Stimulated activated CD8-positive, alpha-beta memory T cell treated with anti-CD3 and anti-CD28 coated beads, Interleukin-12 subunit alpha, Interleukin-12 subunit beta, amount 100 ng/mL, for 1 hour (primary cell): ENCODE measurements at regions not wholly inside any gene's neighbourhood (a gene's known extent, or its start where the extent isn't known, plus 50 kb on each side); places are given as distances from the start of the nearest gene placed in this dataset.

Experiments used
- DNase-seq: peaks from one replicate; pipeline ENCODE4 v3.0.0-alpha.2; 2020; ENCODE audit warnings: low read depth

DNA sequence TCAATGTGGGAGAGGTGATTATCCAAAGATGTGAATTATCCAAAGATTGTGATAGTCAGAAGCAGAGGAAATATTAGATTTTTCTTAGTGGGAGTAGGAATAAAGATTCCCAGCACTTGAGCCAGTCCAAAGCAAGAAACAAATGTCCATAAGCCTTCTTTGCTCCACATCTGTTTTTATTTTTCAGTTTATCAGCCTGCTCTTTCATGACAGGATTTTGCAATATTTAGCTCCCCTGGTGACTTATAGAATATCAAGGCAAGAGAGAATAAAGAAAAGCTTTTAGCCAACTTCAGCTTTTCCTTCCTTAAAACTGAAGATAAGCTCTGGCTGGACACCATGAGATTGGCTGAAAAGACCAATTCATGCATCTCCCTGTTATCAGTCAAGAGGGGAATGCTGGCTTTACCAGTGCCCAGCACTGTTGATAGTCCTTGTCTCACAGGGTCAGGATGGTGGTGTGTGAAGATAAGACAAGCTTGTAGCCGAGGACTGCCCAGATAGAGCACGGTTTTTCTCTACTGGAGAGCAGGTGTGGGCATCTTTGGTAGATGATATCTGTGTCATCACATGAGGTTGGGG lies 706.5 kb downstream of the KCNJ2 start:
- no peak for DNase-seq

GRCh38 chr17:70878879-70879278 lies 709.5 kb downstream of the KCNJ2 start:
- DNase-seq = no peak

DNA sequence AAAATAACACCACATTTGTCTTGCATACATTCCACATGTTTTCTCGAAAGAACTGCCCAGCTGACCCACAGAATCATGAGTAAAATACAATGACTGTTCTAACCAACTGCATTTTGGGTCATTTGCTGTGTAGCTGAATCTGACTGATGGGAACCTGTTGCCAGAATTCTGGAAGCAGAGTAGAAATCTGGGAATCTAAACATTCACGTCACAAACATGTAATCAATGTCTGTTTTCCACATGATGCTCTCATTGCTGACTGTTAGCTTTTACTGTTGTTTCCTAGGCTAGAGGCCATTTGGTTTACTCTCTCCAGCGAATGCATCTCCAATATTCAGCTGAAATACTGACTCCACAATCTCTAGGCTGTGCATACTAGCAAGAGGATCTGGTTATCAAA lies 710.1 kb downstream of the KCNJ2 start:
- no peak for DNase-seq

DNA sequence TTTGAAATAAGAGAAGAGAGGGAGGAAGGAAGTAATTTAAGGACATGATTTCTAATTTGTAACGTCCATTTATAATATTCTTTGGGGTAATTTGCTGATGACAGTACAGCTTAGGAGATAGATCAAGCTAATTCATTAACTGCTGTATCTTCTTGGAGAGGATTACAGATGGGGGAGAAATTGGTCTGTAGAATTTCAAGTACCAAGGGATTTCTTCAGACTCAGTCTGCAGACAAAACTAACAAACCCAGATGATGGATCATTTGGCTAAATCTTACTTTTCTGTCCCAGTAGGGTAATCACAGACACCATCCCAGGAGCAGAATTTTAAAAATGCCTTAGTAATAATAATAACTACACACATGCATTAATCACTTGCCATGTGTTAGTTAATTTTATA lies 711.8 kb downstream of the KCNJ2 start:
- DNase-seq = no peak

- no peak for DNase-seq
Measured at GRCh38 chr17:70882504-70882903, 713.2 kb downstream of the KCNJ2 start.

- DNase-seq = no peak
Measured at GRCh38 chr17:70886648-70887047, 717.3 kb downstream of the KCNJ2 start.

DNA sequence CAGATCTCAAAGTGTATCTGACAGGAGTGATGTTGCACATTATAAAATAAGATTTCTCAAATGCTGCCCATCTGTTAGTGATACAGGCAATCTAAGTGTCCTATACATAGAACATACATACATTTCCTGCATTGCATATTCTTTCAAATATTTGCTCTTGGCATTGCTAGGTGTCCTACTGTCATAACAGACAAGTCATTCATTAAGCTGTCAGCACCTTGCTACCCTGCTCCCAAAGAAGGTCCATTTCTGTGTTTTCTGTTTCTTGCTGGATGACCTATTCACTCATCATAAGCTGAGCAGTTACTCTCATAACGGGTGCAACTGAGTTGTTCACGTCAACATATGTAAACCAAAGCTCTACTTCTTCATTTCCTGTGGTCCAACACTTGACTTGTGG lies 719.0 kb downstream of the KCNJ2 start:
- DNase-seq = no peak

GRCh38 chr17:70891306-70891705 lies 722.0 kb downstream of the KCNJ2 start:
- no peak for DNase-seq

DNA sequence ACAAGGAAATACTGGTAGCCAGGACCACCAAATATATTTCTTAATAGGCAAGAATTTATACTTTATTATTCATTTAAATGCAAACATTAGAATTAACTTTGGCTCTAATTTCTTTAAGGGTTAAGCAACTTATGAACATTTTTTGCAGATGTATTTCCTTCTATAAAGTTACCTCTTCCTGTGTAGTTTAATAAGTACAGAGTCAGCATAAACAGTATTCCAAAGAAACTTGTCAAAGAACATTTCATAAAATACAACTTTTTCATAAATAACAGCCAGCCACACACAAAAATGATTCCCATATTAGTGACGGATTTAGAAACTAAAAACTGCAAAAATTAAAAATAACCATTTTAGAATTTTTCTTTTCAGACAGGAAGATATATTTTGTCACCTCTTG lies 723.2 kb downstream of the KCNJ2 start:
- DNase-seq = no peak

- DNase-seq = no peak
Measured at GRCh38 chr17:70896843-70897242, 727.5 kb downstream of the KCNJ2 start.

GRCh38 chr17:70897446-70897845 lies 728.1 kb downstream of the KCNJ2 start:
- DNase-seq = no peak

- DNase-seq = no peak
Measured at GRCh38 chr17:70901870-70902269, 732.5 kb downstream of the KCNJ2 start.

GRCh38 chr17:70905796-70906195 lies 736.5 kb downstream of the KCNJ2 start:
- DNase-seq = no peak

DNA sequence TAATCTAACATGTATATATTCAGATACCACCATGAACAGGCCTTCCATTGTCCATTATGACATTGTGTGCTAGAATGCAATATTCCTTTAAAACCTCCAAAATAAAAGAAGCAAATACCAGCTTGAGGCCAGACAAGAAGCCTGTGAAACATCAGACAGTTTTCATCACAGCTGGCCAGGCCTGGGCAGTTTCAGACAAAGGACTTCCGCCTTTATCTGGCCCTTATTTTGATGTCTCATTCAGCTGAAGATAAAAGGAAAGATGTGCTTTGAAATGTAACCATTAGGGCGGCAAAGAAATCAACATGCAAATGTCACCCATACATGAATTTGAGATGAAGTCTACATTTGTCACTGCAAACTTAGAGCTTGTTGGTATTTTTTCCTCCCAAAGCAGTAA lies 737.5 kb downstream of the KCNJ2 start:
- no peak for DNase-seq

GRCh38 chr17:70912716-70913485 lies 743.6 kb downstream of the KCNJ2 start:
- DNase-seq = no peak

DNA sequence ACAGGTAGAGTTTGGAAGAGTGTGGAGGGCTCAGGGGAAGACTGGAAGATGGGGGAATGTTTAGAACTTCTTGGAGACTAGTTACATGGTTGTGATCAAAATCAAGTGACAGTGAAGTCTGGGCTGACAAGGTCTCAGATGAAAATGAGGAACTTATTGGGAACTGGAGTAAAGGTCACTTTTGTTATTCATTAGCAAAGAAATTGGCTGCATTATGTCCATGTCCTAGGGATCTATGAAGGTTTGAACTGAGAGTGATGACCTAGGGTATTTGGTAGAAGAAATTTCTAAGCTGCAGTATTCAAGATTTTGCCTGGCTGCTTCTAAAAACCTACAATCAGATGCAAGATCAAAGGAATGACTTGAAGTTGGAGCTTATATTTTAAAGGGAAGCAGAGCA lies 747.1 kb downstream of the KCNJ2 start:
- no peak for DNase-seq

DNA sequence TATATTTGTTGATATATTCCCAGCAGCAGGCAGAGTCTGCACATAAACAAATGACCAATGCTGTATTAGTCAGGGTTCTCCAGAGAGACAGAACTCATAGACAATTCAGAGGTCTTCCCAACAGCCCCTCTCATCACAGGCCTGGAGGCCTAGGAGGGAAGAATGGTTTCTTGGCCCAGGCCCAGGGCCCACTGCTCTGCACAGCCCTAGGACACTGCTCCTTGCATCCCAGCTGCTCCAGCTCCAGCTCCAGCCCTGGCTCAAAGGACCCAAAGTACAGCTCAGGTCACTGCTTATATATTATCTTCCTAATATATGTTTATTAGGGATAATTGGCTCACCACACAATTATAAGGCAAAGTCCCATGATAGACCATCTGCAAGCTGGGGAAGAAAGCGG lies 749.9 kb downstream of the KCNJ2 start:
- no peak for DNase-seq

DNA sequence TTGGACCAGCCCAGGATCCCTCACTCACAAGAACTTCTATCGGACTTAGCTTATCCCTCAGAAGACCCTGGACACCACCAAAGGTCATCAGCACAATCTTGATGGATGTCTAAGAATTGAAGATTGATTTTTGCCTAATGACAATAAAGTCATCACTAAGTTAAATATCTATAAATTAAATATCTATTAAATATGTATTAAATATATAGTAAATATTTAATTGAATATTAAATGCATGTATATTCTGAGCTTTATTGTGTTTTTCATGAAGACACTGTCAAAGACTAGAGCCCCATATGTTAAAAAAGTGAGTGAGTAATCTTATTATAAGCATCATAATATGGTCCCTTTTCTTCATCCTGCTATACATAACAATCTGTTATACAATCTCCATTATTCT lies 751.1 kb downstream of the KCNJ2 start:
- no peak for DNase-seq

- DNase-seq = no peak
Measured at GRCh38 chr17:70922268-70922667, 752.9 kb downstream of the KCNJ2 start.

DNA sequence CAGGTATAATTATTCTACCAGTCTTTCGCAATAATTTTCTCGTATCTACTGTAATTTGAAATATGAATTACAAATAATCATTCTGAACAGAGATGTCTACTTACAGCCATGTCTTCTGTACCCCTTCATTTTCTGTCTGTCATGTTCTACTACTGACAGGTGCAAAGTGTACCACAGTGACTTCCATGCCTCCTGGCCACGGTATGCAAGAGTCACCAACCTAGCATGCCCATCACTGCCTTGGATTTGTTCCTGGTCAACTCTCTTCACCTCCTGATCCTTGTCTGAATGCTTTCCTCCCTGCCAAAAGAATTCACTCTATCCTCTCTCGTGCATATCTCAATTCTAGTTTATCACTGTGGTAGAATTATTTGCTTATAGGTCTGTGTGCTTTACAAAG lies 755.4 kb downstream of the KCNJ2 start:
- DNase-seq = no peak

DNA sequence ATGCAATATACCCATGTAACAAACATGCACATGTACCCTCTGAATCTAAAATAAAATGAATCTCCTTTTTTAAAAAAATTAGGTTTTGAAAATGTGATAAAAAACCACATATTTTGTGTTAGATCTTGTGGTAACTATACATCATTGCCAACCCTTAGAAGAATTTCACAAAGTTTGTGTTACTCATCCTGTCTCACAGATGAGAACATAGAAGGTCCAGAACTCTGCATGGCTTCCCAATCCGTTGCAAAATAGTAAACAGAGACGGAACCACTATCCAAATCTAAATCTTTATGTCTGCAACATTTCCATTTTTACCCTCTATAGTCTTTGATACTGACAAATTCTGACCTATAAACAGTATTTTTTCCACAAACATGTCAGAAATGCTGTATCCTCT lies 759.9 kb downstream of the KCNJ2 start:
- no peak for DNase-seq

DNA sequence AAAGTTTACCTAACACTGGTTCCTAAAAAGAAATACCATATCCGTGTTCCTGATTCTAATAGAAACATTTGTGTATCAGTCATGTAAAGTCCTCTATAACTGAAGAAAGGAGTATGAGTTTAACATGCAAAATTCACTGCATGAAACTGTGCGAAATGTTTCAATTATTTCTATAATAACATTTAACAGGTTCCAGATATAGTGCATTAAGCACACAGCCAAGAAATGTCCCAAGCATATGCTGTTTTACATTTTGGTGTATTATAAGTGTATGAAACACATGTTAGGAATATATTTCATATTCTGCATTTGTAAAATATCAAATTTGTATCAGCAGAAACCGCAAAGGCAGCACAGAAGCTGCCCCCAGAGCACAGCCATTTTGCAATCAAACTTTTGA lies 764.9 kb downstream of the KCNJ2 start:
- no peak for DNase-seq

GRCh38 chr17:70934835-70935234 lies 765.5 kb downstream of the KCNJ2 start:
- DNase-seq = no peak

- DNase-seq = no peak
Measured at GRCh38 chr17:70936724-70937123, 767.4 kb downstream of the KCNJ2 start.
